ENCODE measurements at regions not wholly inside any gene's neighbourhood (a gene's known extent, or its start where the extent isn't known, plus 50 kb on each side); places are given as distances from the start of the nearest gene placed in this dataset.
"Not testable (repeated sequence)": the region's sequence is repeated elsewhere in the genome, so short reads cannot be mapped to it uniquely, and the experiment has no call there.

DNA sequence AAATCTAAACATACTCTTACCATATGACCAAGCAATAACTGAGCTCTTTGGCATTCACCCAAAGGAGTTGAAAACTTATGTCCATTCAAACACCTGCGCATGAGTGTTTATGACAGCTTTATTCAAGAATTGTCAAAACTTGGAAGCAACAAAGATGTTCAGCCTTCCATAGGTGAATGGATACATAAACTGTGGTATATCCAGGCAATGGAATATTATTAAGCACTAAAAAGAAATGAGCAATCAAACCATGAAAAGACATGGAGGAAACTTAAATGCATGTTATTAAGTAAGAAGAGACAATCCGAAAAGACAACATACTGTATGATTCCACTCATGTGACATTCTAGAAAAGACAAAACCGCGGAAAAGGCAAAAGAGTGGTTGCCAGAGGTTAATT is 312.0 kb upstream of the TMC3 start:
- no peak for DNase-seq

DNA sequence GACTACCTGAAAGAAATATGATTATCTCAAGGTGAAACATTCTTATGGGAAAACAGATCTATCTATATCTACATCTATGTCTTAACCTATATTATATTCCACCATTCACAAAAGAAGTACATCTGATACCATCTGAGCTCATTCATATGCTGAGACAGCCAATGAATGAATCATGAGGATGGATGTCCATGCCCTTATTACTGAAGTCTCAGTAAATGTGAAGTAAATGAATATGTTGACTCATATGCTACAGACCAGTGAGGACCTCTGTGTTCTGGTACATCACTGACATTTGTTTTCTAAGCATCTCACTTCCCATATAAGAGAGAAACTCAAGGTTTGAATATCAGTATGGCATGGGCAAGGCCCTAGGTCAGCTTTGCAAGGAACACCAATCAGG is 311.2 kb upstream of the TMC3 start:
- DNase-seq = no peak

DNA sequence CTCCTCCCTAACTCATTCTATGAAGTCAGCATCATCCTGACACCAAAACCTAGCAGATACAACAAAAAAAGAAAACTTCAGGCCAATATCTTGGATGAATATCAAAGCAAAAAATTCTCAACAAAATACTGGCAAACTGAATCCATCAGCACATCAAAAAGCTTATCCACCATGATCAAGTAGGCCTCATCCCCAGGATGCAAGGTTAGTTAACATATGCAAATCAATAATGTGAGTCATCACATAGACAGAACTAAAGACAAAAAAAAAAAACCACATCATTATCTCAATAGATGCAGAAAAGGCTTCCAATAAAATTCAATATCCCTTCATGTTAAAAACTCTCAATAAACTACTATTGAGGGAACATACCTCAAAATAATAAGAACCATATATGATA is 306.8 kb upstream of the TMC3 start:
- DNase-seq = no peak

DNA sequence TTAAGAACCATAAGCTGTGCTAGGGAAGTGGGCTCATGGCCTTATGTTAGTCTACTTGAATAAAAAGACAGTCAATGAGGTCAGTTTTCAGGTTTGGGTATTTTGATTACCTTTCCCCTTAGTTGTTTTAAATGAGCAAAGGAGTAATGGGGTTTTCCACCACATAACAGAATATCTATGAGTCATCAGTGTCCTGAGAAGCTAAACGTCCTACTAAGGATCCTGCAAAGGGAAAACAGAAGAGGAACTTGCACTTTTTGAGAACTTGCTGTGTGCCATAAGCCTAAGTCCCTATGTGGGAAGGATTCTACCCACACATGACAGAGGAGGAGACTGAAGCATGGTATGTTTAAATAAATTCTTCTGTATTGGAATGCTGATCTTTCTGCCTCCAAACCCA is 292.8 kb upstream of the TMC3 start:
- no peak for DNase-seq

GRCh38 chr15:81660976-81661375 is 287.0 kb upstream of the TMC3 start:
- no peak for DNase-seq

DNA sequence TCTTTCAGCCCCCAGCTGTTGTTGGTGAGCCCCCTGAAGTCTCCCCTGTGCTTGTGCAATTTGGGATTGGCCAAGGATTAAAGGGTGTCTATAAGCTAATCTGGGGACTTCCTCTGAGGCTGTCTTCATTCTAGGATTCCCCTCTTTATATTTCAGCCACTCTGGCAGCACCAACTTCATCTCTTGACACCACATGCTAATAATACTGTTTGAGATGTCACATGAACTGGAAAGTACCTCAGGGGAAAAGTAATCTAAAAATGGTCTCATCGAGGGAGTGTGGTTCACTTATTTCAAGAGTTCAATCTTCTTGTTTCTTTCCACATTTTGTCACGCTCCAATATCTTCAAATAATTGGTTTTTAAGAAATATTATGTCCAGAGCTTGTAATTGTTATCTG is 279.2 kb upstream of the TMC3 start:
- no peak for DNase-seq

- DNase-seq = no peak
These were observed 271.5 kb upstream of the TMC3 start for GRCh38 chr15:81645470-81645869.

DNA sequence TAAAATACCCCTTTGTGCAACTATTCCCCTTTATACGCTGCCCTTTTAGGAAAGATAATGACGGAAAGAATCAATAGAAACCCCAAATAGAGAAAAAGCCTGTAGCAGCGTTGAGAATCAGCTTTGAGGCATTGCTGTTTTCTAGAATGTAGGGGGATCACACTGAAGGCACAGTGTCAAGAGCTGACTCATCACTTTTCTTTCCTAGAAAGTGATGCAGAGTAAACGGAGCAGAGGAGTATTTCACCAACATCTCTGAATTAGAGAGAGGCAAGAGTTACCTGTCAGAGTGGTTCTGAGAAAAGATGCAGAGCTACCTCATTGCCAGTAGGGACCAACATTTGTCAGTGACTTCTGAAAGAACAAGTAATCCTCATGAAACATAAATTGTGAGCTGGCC is 269.8 kb upstream of the TMC3 start:
- DNase-seq = no peak

- DNase-seq = no peak
These were observed 268.5 kb upstream of the TMC3 start for GRCh38 chr15:81642451-81642990.

GRCh38 chr15:81636064-81636463 is 262.1 kb upstream of the TMC3 start:
- DNase-seq = not testable (repeated sequence)

- DNase-seq = no peak
These were observed 259.9 kb upstream of the TMC3 start for GRCh38 chr15:81633889-81634288.

DNA sequence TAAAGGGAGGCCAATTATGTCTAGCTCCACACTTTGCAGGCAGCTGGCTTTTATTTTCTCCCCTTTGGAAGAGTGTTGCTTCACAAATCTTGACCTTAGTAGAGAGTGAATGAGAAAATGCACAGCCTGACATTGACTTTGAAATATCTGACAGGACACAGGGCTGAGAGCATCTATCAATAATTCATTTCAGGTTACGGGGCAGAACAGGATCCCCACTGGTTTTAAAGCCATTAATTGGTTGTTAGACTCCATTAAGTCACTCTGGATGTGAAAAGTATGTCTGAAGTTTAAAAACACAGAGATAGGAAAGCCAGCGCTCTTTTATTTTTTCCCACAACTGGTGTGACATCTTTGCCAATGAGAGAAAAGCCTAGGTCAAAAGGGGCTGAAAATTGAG is 251.9 kb upstream of the TMC3 start:
- DNase-seq = no peak

- no peak for DNase-seq
These were observed 245.0 kb upstream of the TMC3 start for GRCh38 chr15:81619002-81619401.

DNA sequence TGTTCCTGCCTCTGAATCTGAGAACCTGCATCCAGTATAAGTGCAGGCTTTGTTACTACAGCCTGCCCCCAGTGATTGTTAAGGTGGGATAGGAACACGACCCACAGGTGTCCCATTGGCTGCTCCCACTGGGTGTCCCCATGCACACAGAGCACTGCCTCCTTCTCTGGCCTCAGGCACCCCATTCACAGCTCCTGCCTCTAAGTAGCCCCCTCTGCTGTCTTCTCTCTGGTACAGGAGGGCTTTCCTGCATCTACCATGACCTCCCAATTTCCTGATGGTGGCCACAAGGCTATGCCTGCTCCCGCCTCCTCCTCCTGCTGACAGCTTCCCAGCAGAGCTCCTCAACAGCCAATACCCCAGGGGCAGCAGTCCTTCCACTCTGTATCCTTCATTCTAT is 238.6 kb upstream of the TMC3 start:
- DNase-seq = no peak

DNA sequence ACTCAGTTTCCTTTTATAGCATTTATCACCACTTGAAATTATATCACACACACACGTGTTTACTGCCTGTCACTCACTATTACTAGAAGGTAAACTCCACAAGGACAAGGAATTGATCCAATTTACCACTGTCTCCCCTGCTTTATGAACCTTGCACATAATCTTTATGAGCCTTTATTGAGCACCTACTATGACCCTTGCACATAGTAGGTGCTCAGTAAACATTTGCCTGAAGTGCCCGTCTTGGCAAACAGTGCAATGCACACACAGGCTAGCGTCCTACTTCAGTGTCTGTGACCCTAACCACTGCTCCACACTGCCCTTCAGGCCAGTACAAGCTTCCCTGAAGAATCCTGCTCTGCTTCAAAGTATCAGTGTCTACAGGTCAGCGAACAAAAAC is 237.7 kb upstream of the TMC3 start:
- no peak for DNase-seq

- no peak for DNase-seq
These were observed 234.4 kb upstream of the TMC3 start for GRCh38 chr15:81608309-81608829.

DNA sequence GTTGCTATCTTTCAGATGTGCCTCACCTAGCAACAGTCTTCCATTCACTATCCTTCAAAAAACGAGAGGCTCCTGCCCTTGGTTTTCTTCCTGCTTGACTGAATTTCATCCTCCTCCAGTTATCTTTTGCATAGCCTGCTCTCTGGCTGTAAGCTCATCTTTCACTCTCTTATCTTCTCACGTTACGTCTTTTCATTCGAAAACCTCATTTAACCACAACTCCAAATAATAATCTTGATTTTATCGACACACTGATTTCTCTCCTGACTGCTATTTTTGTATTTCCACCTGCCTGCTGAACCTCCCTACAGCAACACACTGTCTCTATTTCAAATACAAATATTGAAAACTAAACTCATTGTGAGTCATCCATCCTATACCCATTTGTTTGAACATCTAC is 230.7 kb upstream of the TMC3 start:
- DNase-seq = no peak

GRCh38 chr15:81596159-81596865 is 222.3 kb upstream of the TMC3 start:
- no peak for DNase-seq

DNA sequence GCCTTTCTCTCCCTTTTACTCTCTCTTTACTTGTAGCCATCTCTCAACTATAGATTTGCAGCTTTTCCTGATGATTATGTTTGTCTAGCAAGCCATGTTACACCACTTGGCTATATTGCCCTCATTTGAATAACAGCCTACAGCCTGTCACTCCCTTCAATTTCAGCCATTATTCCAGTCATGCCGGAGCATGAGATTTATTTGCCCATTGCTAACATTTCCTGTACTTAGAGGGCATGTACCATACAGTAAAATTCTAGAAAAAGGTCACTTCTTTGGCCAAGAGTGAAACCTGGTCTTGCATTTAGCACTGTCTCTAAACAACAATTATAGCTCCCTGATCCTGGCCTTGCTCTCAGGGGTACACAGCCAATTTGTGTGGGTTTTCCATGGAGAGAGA is 221.7 kb upstream of the TMC3 start:
- no peak for DNase-seq

- DNase-seq = no peak
These were observed 215.7 kb upstream of the TMC3 start for GRCh38 chr15:81589671-81590070.

GRCh38 chr15:81575436-81576123 is 201.6 kb upstream of the TMC3 start:
- no peak for DNase-seq

GRCh38 chr15:81573098-81573746 is 199.2 kb upstream of the TMC3 start:
- DNase-seq = no peak

- no peak for DNase-seq
These were observed 198.2 kb upstream of the TMC3 start for GRCh38 chr15:81572190-81572589.

All from NCI-H1048 (cell line).